ENCODE measurements at regions not wholly inside any gene's neighbourhood (a gene's known extent, or its start where the extent isn't known, plus 50 kb on each side); places are given as distances from the start of the nearest gene placed in this dataset.

GRCh38 chr6:8739454-8739853, 304.1 kb upstream of the SLC35B3 start:
- TF ChIP-seq CTCF (conservative IDR thresholded peaks at IDR 0.05) = no peak
- no peaks in the 10 kb centered on the region for H3K79me1 ChIP-seq (ENCODE audit: insufficient read depth, low read depth, low read length, poor library complexity, severe bottlenecking)
- no peak overlapping the region for H2BK20ac ChIP-seq (ENCODE audit: low read depth, low read length, poor library complexity, severe bottlenecking)
- Mint-ChIP-seq H3K27me3 (ENCODE audit: low read depth) (no peaks in the 10 kb centered on the region), H3K36me3 (ENCODE audit: insufficient read depth in 1 of 3, low read depth in 3 of 3) (no peaks in the 10 kb centered on the region), H3K4me3 (no peak overlapping the region), H3K4me1 (0 out of 4 replicates have a peak, but pooled peaks cover 0 to under 1% of the 10 kb centered on the region in 2 experiments), H3K27ac (no peak overlapping the region), H3K9me3 (peaks cover 0 to 9% of the 10 kb centered on the region in 2 experiments; a peak in 3 of 5 replicates)
- no peak overlapping the region for H2BK15ac ChIP-seq (ENCODE audit: low read depth, low read length)
- no peak overlapping the region for H2AK5ac ChIP-seq (ENCODE audit: insufficient read length, low read length)
- no peaks in the 10 kb centered on the region for H3K27me3 ChIP-seq (ENCODE audit: insufficient read depth, low read length)
- H4K91ac ChIP-seq (ENCODE audit: insufficient read length, low read depth, low read length) = no peak overlapping the region
- H3K27ac ChIP-seq (ENCODE audit: insufficient read length, low read depth, low read length) = no peak overlapping the region
- no peaks in the 10 kb centered on the region; the same call in 1 of the 2 replicates for H3K4me1 ChIP-seq (ENCODE audit: insufficient read depth, low read length)
- DNase-seq = no peak
- H4K5ac ChIP-seq (ENCODE audit: insufficient read length, low read depth, low read length) = no peak overlapping the region
- H2AFZ ChIP-seq (ENCODE audit: low read length) = no peak overlapping the region
- no peak overlapping the region for H3T11ph ChIP-seq (ENCODE audit: low read length)
- H2BK120ac ChIP-seq (ENCODE audit: low read depth, low read length, poor library complexity, severe bottlenecking) = no peak overlapping the region
- no peak overlapping the region for H3K56ac ChIP-seq (ENCODE audit: insufficient read length, low read depth, low read length)
- H3K4ac ChIP-seq (ENCODE audit: low read depth, low read length) = no peak overlapping the region
- H3K79me2 ChIP-seq (ENCODE audit: insufficient read depth, low read length) = no peaks in the 10 kb centered on the region
- H4K8ac ChIP-seq (replicated peaks; ENCODE audit: insufficient read length, low read depth, low read length) = no peak overlapping the region
- no peak overlapping the region for H3K4me2 ChIP-seq (ENCODE audit: insufficient read depth, insufficient read length, low read length)
- no peaks in the 10 kb centered on the region for H4K20me1 ChIP-seq (ENCODE audit: control insufficient read depth, insufficient read depth, insufficient read length)
- H3K18ac ChIP-seq (ENCODE audit: insufficient read length, low read depth, low read length) = no peak overlapping the region
- no peak overlapping the region for H3K9ac ChIP-seq (ENCODE audit: extremely low read depth, insufficient read length, low read length)
- no peaks in the 10 kb centered on the region for H3K23me2 ChIP-seq (ENCODE audit: insufficient read length, low read depth, low read length, poor library complexity, severe bottlenecking)
- WGBS (ENCODE audit: extremely low coverage, insufficient read length, low lambda C conversion rate) = no CpG with 5 or more reads among the region's 2 CpGs
- no peak overlapping the region for H2BK12ac ChIP-seq (ENCODE audit: insufficient read length, low read depth, low read length)
- H2BK5ac ChIP-seq (ENCODE audit: insufficient read length, low read length) = no peak overlapping the region
- no peaks in the 10 kb centered on the region for H3K9me3 ChIP-seq (ENCODE audit: control insufficient read depth, low read depth, low read length)
- no peak overlapping the region for H3K23ac ChIP-seq (ENCODE audit: insufficient read length, low read depth, low read length)
- no peak overlapping the region for H3K14ac ChIP-seq (ENCODE audit: insufficient read depth, low read length)

Measured in H9 (cell line).